ENCODE measurements at regions not wholly inside any gene's neighbourhood (a gene's known extent, or its start where the extent isn't known, plus 50 kb on each side); places are given as distances from the start of the nearest gene placed in this dataset.

- TF ChIP-seq ZNF121 (CRISPR knock-in tag; IDR thresholded peaks at IDR 0.05) (no peak), OVOL2 (CRISPR knock-in tag; IDR thresholded peaks at IDR 0.05; ENCODE audit: borderline replicate concordance) (no peak), TEAD4 (CRISPR knock-in tag; IDR thresholded peaks at IDR 0.05) (no peak), CTCF (IDR thresholded peaks at IDR 0.05) (no peak), E2F4 (CRISPR knock-in tag; IDR thresholded peaks at IDR 0.05; ENCODE audit: borderline replicate concordance, low read depth) (no peak)
Observed at GRCh38 chr4:100780126-100780525, 262.3 kb upstream of the EMCN start.
